Breast epithelium (tissue), 3 donors: ENCODE measurements at regions not wholly inside any gene's neighbourhood (a gene's known extent, or its start where the extent isn't known, plus 50 kb on each side); places are given as distances from the start of the nearest gene placed in this dataset.

Source experiments
- POLR2A ChIP-seq: fragments of 450-650 bp; IDR thresholded peaks from one replicate; pipeline ENCODE4 v1.6.1; 2016; ENCODE audit warnings: antibody characterized with exemption, mild to moderate bottlenecking, moderate library complexity
- POLR2AphosphoS5 ChIP-seq, 3 donors: sonication (generic); formaldehyde crosslinking; IDR thresholded peaks; one replicate each; pipeline ENCODE4 v1.6.1; 2017; ENCODE audit warnings: antibody characterized with exemption in 3 of 3
- TF ChIP-seq, protein P1 (sequence below), 3 donors: fragments of 450-650 bp; IDR thresholded peaks; one replicate each; pipeline ENCODE4 v1.5.1; 2016 to 2017; ENCODE audit warnings: antibody characterized with exemption in 3 of 3, mild to moderate bottlenecking in 3 of 3, moderate library complexity in 3 of 3

DNA sequence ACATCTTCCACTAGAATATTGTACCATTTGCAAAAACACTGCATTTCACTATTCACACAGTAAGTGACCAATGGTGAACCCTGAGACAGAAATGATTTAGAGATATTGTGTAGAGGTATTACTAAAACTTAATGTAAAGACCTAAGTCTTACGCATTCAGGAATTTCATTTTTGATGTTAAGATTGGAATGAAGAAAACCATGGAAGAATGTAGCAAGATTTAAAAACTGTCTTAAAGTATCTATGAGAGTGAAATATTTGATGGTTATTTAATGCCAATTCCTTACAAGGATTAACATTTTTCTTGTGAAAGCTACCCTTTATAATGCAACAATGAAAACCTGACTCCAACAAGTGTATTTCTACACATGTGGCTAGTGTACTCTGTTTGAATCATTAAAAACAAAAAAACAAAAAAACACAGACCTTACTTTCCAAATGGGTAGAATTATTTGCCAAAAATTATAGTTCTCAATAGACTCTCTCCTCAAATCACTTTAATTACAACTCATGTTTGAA is 172.0 kb downstream of the NNT start:
- TF ChIP-seq, protein P1, sequence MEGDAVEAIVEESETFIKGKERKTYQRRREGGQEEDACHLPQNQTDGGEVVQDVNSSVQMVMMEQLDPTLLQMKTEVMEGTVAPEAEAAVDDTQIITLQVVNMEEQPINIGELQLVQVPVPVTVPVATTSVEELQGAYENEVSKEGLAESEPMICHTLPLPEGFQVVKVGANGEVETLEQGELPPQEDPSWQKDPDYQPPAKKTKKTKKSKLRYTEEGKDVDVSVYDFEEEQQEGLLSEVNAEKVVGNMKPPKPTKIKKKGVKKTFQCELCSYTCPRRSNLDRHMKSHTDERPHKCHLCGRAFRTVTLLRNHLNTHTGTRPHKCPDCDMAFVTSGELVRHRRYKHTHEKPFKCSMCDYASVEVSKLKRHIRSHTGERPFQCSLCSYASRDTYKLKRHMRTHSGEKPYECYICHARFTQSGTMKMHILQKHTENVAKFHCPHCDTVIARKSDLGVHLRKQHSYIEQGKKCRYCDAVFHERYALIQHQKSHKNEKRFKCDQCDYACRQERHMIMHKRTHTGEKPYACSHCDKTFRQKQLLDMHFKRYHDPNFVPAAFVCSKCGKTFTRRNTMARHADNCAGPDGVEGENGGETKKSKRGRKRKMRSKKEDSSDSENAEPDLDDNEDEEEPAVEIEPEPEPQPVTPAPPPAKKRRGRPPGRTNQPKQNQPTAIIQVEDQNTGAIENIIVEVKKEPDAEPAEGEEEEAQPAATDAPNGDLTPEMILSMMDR (IDR thresholded peaks at IDR 0.05) = no peak
- TF ChIP-seq POLR2A (no peak), POLR2AphosphoS5 (IDR thresholded peaks at IDR 0.05) (no peak)
